Neural cell (in vitro differentiated cells): ENCODE measurements at regions not wholly inside any gene's neighbourhood (a gene's known extent, or its start where the extent isn't known, plus 50 kb on each side); places are given as distances from the start of the nearest gene placed in this dataset.

Experiments used
- H2AFZ ChIP-seq: fragments of 200-600, 300-800 bp; sonication (generic), shearing (Covaris generic); 2 replicates; pipeline ENCODE4 v1.6.0; 2014; ENCODE audit warnings: low read depth, mild to moderate bottlenecking, antibody characterized with exemption, low read length, moderate library complexity
- H3F3A ChIP-seq: fragments of 200-600 bp; shearing (Covaris generic); 2 replicates; pipeline ENCODE4 v1.6.1; 2016; ENCODE audit warnings: mild to moderate bottlenecking, moderate library complexity, mixed read lengths, antibody characterized with exemption, low read length; ENCODE audit not compliant: insufficient read depth, poor library complexity, severe bottlenecking
- H3K27ac ChIP-seq: fragments of 200-600, 300-800 bp; sonication (generic), shearing (Covaris generic); 2 replicates; pipeline ENCODE4 v1.5.1; 2014; ENCODE audit warnings: mild to moderate bottlenecking, low read length, moderate library complexity
- H3K27me3 ChIP-seq: fragments of 300-800, 200-600 bp; sonication (generic), shearing (Covaris generic); 2 replicates; pipeline ENCODE4 v1.6.0; 2014; ENCODE audit warnings: mild to moderate bottlenecking, low read depth, low read length, moderate library complexity; ENCODE audit not compliant: insufficient read depth
- H3K36me3 ChIP-seq: fragments of 300-800, 200-600 bp; sonication (generic), shearing (Covaris generic); 2 replicates; pipeline ENCODE4 v1.5.1; 2014; ENCODE audit warnings: mild to moderate bottlenecking, antibody characterized with exemption, low read length, moderate library complexity; ENCODE audit not compliant: insufficient read depth
- H3K4me2 ChIP-seq: fragments of 300-800, 200-600 bp; sonication (generic), shearing (Covaris generic); 2 replicates; pipeline ENCODE4 v1.6.0; 2014; ENCODE audit warnings: mild to moderate bottlenecking, low read length
- H3K4me3 ChIP-seq: fragments of 300-800, 200-600 bp; sonication (generic), shearing (Covaris generic); 2 replicates; pipeline ENCODE4 v1.5.1; 2014; ENCODE audit warnings: mild to moderate bottlenecking, low read length, moderate library complexity
- H3K79me2 ChIP-seq: fragments of 200-600 bp; shearing (Covaris generic); replicated peaks from 2 replicates; pipeline ENCODE4 v1.6.0; 2014; ENCODE audit warnings: mild to moderate bottlenecking, low read length, moderate library complexity; ENCODE audit not compliant: insufficient read depth
- H3K9ac ChIP-seq: fragments of 300-800, 200-600 bp; sonication (generic), shearing (Covaris generic); 2 replicates; pipeline ENCODE4 v1.6.1; 2016; ENCODE audit warnings: mild to moderate bottlenecking, low read length, mixed read lengths
- H3K9me2 ChIP-seq: fragments of 200-600 bp; shearing (Covaris generic); 2 replicates; pipeline ENCODE4 v1.6.1; 2016; ENCODE audit warnings: mild to moderate bottlenecking, low read length, mixed read lengths; ENCODE audit not compliant: insufficient read depth
- H3K9me3 ChIP-seq: fragments of 200-600, 300-800 bp; sonication (generic), shearing (Covaris generic); 2 replicates; pipeline ENCODE4 v1.6.1; 2016; ENCODE audit warnings: mild to moderate bottlenecking, mixed run types, low read length, moderate library complexity, mixed read lengths
- H4K20me1 ChIP-seq: fragments of 200-600 bp; shearing (Covaris generic); 2 replicates; pipeline ENCODE4 v1.6.1; 2016; ENCODE audit warnings: mild to moderate bottlenecking, mixed run types; ENCODE audit not compliant: insufficient read depth
- EP300 ChIP-seq: fragments of 450-650 bp; conservative IDR thresholded peaks from 2 replicates; pipeline ENCODE4 v1.6.1; 2014; ENCODE audit warnings: antibody characterized with exemption, mild to moderate bottlenecking, moderate library complexity; ENCODE audit not compliant: poor library complexity, severe bottlenecking
- EZH2 ChIP-seq: fragments of 200-600, 300-800 bp; shearing (Covaris generic), sonication (generic); IDR thresholded peaks from 2 replicates; pipeline ENCODE4 v1.6.1; 2014; ENCODE audit warnings: antibody characterized with exemption, low read length, borderline replicate concordance, mild to moderate bottlenecking; ENCODE audit not compliant: insufficient read depth, poor library complexity, severe bottlenecking
- MXI1 ChIP-seq: fragments of 450-650 bp; conservative IDR thresholded peaks from 2 replicates; pipeline ENCODE4 v1.6.1; 2014; ENCODE audit warnings: antibody characterized with exemption, mild to moderate bottlenecking; ENCODE audit not compliant: poor library complexity, severe bottlenecking
- POLR2AphosphoS5 ChIP-seq: IDR thresholded peaks from 2 replicates; pipeline ENCODE4 v1.6.1; 2012
- RAD21 ChIP-seq: fragments of 450-650 bp; conservative IDR thresholded peaks from 2 replicates; pipeline ENCODE4 v1.6.1; 2014; ENCODE audit warnings: antibody characterized with exemption, mild to moderate bottlenecking, moderate library complexity
- SMC3 ChIP-seq: fragments of 450-650 bp; conservative IDR thresholded peaks from 2 replicates; pipeline ENCODE4 v1.6.1; 2014; ENCODE audit warnings: antibody characterized with exemption, mild to moderate bottlenecking, moderate library complexity; ENCODE audit not compliant: poor library complexity
- TAF1 ChIP-seq: IDR thresholded peaks from 2 replicates; pipeline ENCODE4 v1.6.1; 2012; ENCODE audit warnings: low read depth
- TF ChIP-seq, protein P1 (sequence below): fragments of 450-650 bp; IDR thresholded peaks from 2 replicates; pipeline ENCODE4 v1.5.1; 2014; ENCODE audit warnings: antibody characterized with exemption, mild to moderate bottlenecking, moderate library complexity; ENCODE audit not compliant: poor library complexity, severe bottlenecking
- TF ChIP-seq, protein P2 (sequence below): IDR thresholded peaks from 2 replicates; pipeline ENCODE4 v1.6.1; 2012; ENCODE audit warnings: borderline replicate concordance

DNA sequence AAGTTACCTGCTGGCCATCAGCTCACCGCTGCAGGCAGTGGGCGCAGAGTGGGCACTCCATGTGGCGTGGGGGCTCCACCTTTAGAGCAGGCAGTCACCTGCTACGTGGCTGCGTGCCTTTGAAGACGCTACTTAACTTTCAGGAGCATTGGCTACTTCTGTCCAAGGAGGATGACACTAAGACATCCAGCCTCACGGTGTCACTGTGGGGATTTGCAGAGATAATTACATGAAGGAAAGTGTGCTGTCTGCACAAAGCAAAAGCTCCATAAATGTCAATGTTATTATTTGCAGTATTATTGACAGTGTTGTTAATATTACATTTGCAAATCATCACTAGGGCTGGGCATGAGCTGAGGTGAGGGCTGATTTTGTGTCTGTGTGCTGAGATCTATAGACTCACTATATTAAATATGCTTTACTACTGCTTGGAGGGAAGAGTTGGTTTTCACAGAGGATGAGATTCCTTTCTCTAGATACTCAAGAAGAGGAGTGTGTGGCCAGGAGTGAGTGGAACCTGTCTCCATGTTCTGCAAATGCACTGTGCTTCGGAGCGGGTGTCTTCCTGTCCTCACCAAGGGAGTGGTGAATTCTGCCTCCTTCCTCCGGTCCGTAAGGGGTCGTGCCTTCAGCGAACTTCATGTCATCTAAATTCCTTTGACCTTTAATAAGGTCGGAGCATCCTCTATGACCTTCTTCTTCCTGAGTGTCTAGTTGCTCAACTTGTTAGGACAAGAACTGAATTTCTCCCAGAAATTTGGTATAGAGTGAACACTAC is 165.8 kb upstream of the SYNDIG1 start:
- Histone ChIP-seq H3K9ac (no peak overlapping the region), H3K4me2 (no peak overlapping the region), H2AFZ (no peak overlapping the region), H3K27ac (no peak overlapping the region), H4K20me1 (no peaks in the 10 kb centered on the region), H3K9me3 (no peaks in the 10 kb centered on the region), H3K27me3 (no peaks in the 10 kb centered on the region), H3K36me3 (no peaks in the 10 kb centered on the region), H3F3A (no peaks in the 10 kb centered on the region), H3K4me3 (no peak overlapping the region), H3K9me2 (no peaks in the 10 kb centered on the region), H3K79me2 (no peaks in the 10 kb centered on the region)
- TF ChIP-seq, protein P1, sequence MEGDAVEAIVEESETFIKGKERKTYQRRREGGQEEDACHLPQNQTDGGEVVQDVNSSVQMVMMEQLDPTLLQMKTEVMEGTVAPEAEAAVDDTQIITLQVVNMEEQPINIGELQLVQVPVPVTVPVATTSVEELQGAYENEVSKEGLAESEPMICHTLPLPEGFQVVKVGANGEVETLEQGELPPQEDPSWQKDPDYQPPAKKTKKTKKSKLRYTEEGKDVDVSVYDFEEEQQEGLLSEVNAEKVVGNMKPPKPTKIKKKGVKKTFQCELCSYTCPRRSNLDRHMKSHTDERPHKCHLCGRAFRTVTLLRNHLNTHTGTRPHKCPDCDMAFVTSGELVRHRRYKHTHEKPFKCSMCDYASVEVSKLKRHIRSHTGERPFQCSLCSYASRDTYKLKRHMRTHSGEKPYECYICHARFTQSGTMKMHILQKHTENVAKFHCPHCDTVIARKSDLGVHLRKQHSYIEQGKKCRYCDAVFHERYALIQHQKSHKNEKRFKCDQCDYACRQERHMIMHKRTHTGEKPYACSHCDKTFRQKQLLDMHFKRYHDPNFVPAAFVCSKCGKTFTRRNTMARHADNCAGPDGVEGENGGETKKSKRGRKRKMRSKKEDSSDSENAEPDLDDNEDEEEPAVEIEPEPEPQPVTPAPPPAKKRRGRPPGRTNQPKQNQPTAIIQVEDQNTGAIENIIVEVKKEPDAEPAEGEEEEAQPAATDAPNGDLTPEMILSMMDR = no peak
- TF ChIP-seq MXI1 = no peak
- TF ChIP-seq EZH2 = no peak
- TF ChIP-seq, protein P2, sequence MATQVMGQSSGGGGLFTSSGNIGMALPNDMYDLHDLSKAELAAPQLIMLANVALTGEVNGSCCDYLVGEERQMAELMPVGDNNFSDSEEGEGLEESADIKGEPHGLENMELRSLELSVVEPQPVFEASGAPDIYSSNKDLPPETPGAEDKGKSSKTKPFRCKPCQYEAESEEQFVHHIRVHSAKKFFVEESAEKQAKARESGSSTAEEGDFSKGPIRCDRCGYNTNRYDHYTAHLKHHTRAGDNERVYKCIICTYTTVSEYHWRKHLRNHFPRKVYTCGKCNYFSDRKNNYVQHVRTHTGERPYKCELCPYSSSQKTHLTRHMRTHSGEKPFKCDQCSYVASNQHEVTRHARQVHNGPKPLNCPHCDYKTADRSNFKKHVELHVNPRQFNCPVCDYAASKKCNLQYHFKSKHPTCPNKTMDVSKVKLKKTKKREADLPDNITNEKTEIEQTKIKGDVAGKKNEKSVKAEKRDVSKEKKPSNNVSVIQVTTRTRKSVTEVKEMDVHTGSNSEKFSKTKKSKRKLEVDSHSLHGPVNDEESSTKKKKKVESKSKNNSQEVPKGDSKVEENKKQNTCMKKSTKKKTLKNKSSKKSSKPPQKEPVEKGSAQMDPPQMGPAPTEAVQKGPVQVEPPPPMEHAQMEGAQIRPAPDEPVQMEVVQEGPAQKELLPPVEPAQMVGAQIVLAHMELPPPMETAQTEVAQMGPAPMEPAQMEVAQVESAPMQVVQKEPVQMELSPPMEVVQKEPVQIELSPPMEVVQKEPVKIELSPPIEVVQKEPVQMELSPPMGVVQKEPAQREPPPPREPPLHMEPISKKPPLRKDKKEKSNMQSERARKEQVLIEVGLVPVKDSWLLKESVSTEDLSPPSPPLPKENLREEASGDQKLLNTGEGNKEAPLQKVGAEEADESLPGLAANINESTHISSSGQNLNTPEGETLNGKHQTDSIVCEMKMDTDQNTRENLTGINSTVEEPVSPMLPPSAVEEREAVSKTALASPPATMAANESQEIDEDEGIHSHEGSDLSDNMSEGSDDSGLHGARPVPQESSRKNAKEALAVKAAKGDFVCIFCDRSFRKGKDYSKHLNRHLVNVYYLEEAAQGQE = no peak
- TF ChIP-seq SMC3 = no peak
- TF ChIP-seq TAF1 = no peak
- no peak for TF ChIP-seq POLR2AphosphoS5
- TF ChIP-seq RAD21 = no peak
- TF ChIP-seq EP300 = no peak

GRCh38 chr20:24297993-24298392 is 171.4 kb upstream of the SYNDIG1 start:
- no peak overlapping the region for H3K9ac ChIP-seq
- H3K4me3 ChIP-seq = no peak overlapping the region
- H2AFZ ChIP-seq = no peak overlapping the region
- H3K9me2 ChIP-seq = no peaks in the 10 kb centered on the region
- no peaks in the 10 kb centered on the region for H4K20me1 ChIP-seq
- H3K27ac ChIP-seq = no peak overlapping the region
- no peak for TF ChIP-seq RAD21
- no peak for TF ChIP-seq POLR2AphosphoS5
- TF ChIP-seq EP300 = peak; percentile 73
- no peak overlapping the region for H3K4me2 ChIP-seq
- H3F3A ChIP-seq = no peaks in the 10 kb centered on the region
- H3K27me3 ChIP-seq = no peaks in the 10 kb centered on the region
- H3K9me3 ChIP-seq = no peaks in the 10 kb centered on the region
- H3K36me3 ChIP-seq = no peaks in the 10 kb centered on the region
- no peaks in the 10 kb centered on the region for H3K79me2 ChIP-seq
